Stimulated activated CD8-positive, alpha-beta memory T cell treated with anti-CD3 and anti-CD28 coated beads, Interleukin-4, amount 100 ng/mL, for 48 hours (primary cell): ENCODE measurements at regions not wholly inside any gene's neighbourhood (a gene's known extent, or its start where the extent isn't known, plus 50 kb on each side); places are given as distances from the start of the nearest gene placed in this dataset.

ENCODE experiments used
- DNase-seq: peaks from one replicate; pipeline ENCODE4 v3.0.0-alpha.2; 2020

- DNase-seq, result peak; percentile 79
These were observed 271.9 kb upstream of the ADAMTS16 start for GRCh38 chr5:4868140-4868735.

- DNase-seq, result no peak
These were observed 266.5 kb upstream of the ADAMTS16 start for GRCh38 chr5:4873652-4874051.

DNA sequence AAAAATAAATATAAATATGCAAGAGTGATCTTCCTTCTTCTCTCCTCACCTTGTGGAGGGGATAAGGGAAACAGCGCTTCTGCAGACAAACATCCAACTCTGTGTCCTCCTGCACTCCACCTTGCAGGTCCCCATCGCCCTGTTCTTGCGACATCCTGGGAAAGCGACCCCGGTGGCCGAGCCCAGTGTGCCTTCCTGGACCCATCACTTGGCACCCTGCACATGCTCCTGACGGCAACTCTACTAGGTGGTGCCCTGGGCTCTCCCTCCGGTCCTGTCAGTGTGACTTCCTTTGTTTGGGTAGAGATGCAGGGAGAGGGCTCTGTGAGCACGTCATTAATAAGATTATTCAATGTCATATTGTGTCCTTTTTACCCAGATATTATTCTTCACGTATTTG, 266.0 kb upstream of the ADAMTS16 start:
- DNase-seq, result no peak

GRCh38 chr5:4875942-4876341, 264.2 kb upstream of the ADAMTS16 start:
- no peak for DNase-seq

DNA sequence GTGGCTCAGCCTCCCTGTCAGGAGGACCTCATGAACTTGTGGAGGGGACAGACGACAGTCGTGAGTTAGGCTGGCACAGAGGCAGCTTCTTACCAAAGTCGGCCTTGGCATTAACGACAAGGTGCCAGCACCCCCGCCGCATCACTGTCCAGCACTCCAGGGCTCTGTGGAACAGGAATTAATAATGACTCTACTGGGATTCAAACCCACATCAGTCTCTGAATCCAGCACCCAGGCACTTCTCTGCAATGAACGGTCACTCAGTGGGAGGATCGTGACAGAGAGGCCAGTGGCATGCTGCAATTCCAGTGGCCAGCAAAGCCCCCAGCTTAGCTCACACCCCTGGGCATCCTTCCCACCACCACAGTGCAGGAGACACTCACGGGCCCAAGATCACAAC, 263.3 kb upstream of the ADAMTS16 start:
- no peak for DNase-seq

DNA sequence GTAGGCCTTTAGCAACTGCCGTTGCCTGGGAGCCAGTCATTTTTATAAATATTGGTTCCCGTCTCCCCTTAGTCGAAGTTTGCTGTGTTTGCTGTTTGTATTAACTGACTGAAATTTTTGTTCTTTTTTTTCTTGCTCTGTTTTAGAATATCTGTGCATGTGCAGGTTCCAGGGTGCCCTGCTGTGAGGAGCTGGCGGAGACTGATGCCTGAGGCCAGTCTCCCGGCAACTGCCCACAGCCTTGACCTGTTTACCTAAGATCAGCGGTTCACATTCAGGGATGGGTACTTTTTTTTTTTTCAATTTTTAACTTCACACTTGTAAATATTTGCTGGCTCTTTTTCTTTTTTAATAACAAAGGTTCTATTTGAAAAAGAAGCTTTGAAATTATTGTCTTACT, 262.6 kb upstream of the ADAMTS16 start:
- DNase-seq, result no peak

DNA sequence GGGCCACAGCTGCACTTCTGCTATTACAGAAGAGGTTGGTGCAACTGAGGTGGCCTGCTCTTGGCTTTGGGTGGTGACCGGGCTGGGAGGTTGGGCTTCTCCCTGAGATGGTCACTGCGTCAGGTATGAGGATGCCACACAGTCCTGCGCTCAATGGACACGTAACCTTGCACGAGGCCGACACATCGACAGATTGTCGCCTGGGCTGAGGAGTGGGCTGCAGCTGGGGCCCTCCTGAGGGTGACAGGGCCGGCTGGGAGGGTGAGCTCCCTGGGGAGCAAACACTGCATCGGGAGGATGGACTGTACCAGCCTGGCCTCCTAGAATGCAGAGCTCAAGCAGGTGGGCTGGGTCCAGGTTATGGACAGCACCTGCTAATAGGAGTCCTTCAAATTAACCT, 261.1 kb upstream of the ADAMTS16 start:
- DNase-seq, result no peak

GRCh38 chr5:4879693-4880303, 260.3 kb upstream of the ADAMTS16 start:
- peak; percentile 78 for DNase-seq

DNA sequence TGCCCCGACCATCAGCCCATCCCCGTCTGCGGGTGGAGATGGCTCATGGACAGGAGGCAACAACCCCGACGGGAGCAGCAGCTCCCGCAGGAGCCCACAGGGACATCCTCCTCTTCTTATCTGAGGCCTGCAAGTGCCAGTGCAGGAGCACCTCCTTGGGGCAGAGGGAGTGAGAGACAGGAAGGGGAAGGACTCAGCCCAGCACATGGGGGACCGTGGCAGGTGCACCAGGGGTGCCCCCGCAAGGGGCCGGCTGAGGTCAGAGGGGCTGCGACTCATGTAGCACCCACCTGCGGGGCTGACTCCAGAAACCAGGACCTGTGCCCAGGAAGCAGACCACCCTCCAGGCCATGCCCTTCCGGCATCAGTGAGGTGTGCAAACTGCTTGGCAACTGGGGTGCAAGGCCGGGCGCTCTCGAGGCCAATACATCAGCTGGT, 259.8 kb upstream of the ADAMTS16 start:
- no peak for DNase-seq

DNA sequence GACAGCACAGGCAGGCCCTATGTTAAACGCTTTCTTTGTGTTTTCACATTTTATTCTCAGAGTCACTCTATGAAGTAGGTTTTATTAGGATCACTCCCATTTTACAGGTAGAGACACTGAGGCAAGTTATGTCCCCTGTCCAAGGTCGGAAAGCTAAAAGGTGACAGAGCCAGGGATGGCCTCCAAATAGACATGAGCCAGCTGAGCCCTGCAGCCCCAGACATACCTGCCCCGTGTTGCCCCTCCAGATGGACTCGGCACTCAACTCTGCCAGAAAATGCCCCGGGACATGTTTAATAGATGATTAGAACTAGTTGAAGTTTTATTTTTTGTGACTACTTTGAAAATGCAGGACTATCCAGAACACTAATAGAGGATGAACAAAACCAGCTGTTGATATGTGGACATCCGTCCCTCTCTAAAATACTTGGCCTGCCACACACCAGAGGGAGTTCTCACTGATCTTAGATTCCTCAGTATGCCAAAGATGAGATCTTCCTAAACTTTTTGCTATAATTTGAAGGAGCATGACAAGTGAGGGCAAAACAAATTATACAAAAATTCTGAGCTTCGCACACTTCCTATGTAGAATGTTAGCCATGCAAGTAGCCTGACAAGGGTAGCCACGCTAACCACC, 258.6 kb upstream of the ADAMTS16 start:
- DNase-seq, result no peak

GRCh38 chr5:4882186-4882585, 257.9 kb upstream of the ADAMTS16 start:
- DNase-seq, result no peak

- DNase-seq, result no peak
These were observed 256.8 kb upstream of the ADAMTS16 start for GRCh38 chr5:4883360-4883759.

GRCh38 chr5:4893063-4893744, 246.9 kb upstream of the ADAMTS16 start:
- DNase-seq, result no peak

DNA sequence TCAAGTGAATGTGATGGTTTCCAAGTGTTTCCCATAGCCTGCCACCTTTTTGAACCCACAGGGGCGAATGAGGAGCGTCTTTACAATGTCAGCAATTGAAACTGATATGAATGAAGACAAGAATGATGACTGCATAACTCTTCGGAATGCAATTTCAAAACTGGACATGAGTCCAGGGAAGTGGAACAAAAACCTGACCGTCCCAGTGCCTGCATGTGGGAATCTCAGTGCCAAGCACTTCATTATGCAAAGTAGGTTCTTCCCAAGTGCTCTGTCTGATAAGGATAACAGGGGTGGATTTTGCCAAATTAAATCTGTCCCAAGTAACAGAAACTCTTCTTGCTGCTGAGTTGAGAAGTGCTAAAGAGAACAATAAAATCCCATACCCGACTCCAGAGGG, 243.8 kb upstream of the ADAMTS16 start:
- no peak for DNase-seq

GRCh38 chr5:4901305-4901811, 238.8 kb upstream of the ADAMTS16 start:
- no peak for DNase-seq

- no peak for DNase-seq
These were observed 238.2 kb upstream of the ADAMTS16 start for GRCh38 chr5:4901924-4902323.

- DNase-seq, result no peak
These were observed 234.2 kb upstream of the ADAMTS16 start for GRCh38 chr5:4905674-4906520.

GRCh38 chr5:4906786-4907185, 233.3 kb upstream of the ADAMTS16 start:
- no peak for DNase-seq

DNA sequence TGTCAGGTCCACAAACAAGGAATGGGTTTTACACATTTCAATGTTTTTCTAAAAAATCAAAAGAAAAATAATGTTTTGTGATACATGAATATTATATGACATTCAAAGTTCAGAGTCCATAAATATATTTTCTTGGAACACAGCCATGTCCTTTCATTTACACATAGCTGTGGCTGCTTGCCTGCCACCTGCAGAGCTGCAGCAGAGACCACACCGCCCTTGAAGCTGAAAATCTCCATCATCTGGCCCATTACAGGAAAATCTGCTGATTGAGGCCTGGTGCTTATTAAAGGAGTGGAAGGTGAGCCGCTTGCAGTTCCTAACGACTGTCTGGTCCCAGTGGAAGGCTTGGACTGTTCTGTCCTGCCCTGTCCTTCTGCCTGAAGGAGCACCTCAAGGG, 232.6 kb upstream of the ADAMTS16 start:
- DNase-seq, result no peak

GRCh38 chr5:4909086-4909485, 231.0 kb upstream of the ADAMTS16 start:
- no peak for DNase-seq

DNA sequence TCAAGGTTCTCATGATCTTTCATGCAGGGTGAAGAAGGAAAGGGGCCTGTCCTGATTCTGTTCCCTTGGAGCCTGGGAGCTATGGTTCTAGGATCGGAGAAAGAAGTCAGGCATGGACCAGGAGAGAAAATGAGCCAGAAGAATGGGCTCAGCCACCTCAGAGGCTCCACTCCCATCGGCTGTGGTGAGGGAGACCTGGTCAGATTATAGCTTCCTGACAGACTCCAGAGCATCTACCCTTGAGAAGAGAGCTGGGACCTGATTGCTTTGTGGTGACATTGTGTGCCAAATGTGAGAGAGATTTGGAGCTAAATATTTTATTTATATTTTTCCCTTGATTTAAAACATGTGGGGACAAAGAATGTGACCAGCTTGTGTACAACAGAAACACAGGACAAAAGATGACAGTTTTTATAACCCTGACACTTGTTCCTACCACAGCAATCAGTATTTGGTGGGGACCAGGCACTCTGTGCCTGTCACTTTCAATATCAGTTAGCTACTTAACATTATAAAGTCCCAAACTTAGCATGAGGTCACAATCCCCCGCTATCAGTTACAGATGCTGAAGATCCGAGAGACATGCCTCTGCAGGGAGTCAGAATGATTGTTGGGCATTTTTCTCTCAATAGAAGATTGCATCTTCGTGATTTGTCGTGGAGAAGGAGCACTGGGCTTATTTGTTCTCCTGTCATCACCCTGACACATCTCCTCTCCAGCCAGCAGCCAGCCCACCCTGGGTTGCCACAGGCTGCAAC, 228.3 kb upstream of the ADAMTS16 start:
- DNase-seq, result no peak

- no peak for DNase-seq
These were observed 218.2 kb upstream of the ADAMTS16 start for GRCh38 chr5:4921929-4922328.
